Pancreas (tissue), 10 donors: ENCODE measurements at regions not wholly inside any gene's neighbourhood (a gene's known extent, or its start where the extent isn't known, plus 50 kb on each side); places are given as distances from the start of the nearest gene placed in this dataset.

Source experiments
- ATAC-seq, 4 donors: fragments of 200-7000 bp; cut with Tn5 transposase; one replicate each; pipeline versions ENCODE4 v1.8.0 to v1.9.1; 2020; ENCODE audit warnings: mild to moderate bottlenecking in 4 of 4, moderate library complexity in 4 of 4
- DNase-seq, 6 donors: peaks; one replicate each; pipeline ENCODE4 v3.0.0-alpha.2; 2020
- FAIRE-seq: peaks from 2 replicates; lab custom pipeline; 2012; peaks lifted over from hg19 to GRCh38; lab: Jason Lieb, UNC
- H3K27ac ChIP-seq, 4 donors: fragments of 200-600 bp; sonication (generic); 1 replicate in 3 of 4; 2 replicates in 1 of 4; pipeline versions ENCODE4 v1.5.0 to v1.8.0; 2020
- H3K27me3 ChIP-seq, 4 donors: fragments of 200-600 bp; one replicate each; pipeline ENCODE4 v1.8.0; 2021
- H3K36me3 ChIP-seq, 3 donors: fragments of 200-600 bp; sonication (generic) in 1 of 3; one replicate each; pipeline versions ENCODE4 v1.5.0 to v1.8.0; 2020 to 2021
- H3K4me1 ChIP-seq, 3 donors: fragments of 200-600 bp; one replicate each; pipeline ENCODE4 v1.8.0; 2021
- H3K4me3 ChIP-seq, 4 donors: fragments of 200-600 bp; sonication (generic) in 2 of 4; one replicate each; pipeline versions ENCODE4 v1.5.0 to v1.8.0; 2020 to 2021
- H3K9me3 ChIP-seq, 4 donors: fragments of 200-600 bp; one replicate each; pipeline ENCODE4 v1.8.0; 2021
- WGBS, 2 donors: extraction: QIAGEN DNeasy Blood & Tissue Kit; methylation state at CpG; one replicate each; pipeline ENCODE4 v1.1.7; 2013; 5-methylcytosine and 5-hydroxymethylcytosine counted together
- intact Hi-C, 3 donors: fragments of 100-400 bp; cut with DNase I; formaldehyde crosslinking; loops; one replicate each; pipeline versions ENCODE4 v1.11.1 to v1.14.2; 2022
- TF ChIP-seq, protein P1 (sequence below), 4 donors: fragments of 200-600 bp; sonication (generic) in 3 of 4; IDR thresholded peaks; one replicate each; pipeline versions ENCODE4 v1.5.0 to v1.8.0; 2021; ENCODE audit warnings: antibody characterized with exemption in 4 of 4
- donor health status: healthy with polysubstance abuse.
- donor health status: DM: no; HTN: no; CAD: no; lungs with moderate emphysema.
- donor health status: DM: no; HTN: no; CAD: no.
- donor health status: control.
- donor health status: control.
- donor health status: Bipolar disorder and iron deficiency.
- donor health status: DM: yes; HTN: yes; CAD: no.
- donor health status: DM: no; HTN: no; CAD: no.
- donor health status: DM: no; HTN: no; CAD: no.
- donor health status: DM: yes; HTN: yes; CAD: no.

DNA sequence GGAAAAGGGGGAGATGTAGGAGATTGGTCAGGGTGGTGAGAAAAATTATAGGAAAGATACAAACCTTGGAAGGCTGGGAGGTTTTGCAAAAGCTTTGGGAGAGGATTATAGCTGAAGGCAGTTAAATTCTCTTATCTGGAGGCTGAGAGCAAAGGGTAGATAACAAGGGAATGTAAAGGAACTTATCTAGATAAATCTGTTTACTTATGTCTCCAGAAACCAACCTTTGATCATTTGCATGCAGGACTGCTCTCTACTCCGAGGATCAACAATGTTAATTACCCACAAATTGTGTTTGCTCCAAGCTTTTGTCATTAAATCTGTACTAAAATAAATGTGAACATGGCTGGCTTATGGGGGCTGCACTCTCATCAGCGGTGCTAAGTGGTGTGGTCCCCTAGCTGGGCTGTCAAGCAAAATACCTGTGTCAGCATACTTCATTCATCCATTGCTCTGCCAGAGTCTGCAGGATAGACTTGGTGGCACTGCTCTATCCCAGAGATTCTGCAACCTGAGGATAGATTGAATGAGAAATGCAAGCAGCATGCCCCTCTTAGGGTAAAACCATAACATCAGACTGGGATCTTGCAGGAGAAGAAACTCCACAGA lies 1599.2 kb upstream of the TENM4 start:
- intact Hi-C loops: no loop called here
- Histone ChIP-seq H3K4me1 (no peaks in the 10 kb centered on the region), H3K27me3 (no peaks in the 10 kb centered on the region), H3K36me3 (no peaks in the 10 kb centered on the region), H3K4me3 (no peak overlapping the region), H3K9me3 (no peaks in the 10 kb centered on the region), H3K27ac (no peak overlapping the region)
- FAIRE-seq (no peak), DNase-seq (no peak), ATAC-seq (no peak)
- WGBS, 2 donors: 9 to 11% methylated on average over 2 of the region's 2 CpGs
- TF ChIP-seq, protein P1, sequence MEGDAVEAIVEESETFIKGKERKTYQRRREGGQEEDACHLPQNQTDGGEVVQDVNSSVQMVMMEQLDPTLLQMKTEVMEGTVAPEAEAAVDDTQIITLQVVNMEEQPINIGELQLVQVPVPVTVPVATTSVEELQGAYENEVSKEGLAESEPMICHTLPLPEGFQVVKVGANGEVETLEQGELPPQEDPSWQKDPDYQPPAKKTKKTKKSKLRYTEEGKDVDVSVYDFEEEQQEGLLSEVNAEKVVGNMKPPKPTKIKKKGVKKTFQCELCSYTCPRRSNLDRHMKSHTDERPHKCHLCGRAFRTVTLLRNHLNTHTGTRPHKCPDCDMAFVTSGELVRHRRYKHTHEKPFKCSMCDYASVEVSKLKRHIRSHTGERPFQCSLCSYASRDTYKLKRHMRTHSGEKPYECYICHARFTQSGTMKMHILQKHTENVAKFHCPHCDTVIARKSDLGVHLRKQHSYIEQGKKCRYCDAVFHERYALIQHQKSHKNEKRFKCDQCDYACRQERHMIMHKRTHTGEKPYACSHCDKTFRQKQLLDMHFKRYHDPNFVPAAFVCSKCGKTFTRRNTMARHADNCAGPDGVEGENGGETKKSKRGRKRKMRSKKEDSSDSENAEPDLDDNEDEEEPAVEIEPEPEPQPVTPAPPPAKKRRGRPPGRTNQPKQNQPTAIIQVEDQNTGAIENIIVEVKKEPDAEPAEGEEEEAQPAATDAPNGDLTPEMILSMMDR (IDR thresholded peaks at IDR 0.05): no peak

DNA sequence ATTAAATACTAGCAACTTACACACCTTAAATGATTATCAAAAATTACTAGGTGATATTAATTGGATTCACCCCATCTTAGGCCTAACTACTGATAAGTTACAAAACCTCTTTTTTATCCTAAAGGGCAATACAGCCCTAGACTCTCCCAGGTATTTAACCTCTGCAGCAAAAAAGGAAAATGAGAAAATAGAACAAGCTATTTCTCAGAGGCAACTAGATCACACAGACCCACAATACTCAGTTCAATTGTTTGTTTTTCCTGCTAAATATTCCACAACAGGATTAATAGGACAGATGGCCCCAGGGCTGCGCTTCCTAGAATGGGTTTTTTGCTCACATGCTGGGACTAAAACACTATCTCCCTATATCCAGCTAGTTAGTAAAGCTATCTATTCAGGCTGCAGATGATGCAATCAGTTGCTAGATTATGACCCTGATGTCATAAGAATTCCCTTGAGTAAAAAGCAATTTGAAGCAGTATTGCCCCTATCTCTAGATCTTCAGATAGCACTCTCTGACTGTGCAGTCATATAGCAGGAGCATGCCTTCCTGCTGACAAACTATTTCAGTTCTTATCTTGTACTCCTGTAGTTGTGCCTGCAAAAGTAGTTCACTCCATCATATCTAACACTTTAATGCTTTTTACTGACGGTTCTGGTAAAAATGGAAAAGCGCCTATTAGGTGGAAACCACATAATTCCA lies 1595.5 kb upstream of the TENM4 start:
- ATAC-seq (no peak), DNase-seq (no peak), FAIRE-seq (no peak)
- Histone ChIP-seq H3K36me3 (no peaks in the 10 kb centered on the region), H3K27ac (no peak overlapping the region), H3K9me3 (no peaks in the 10 kb centered on the region), H3K4me1 (no peaks in the 10 kb centered on the region), H3K4me3 (no peak overlapping the region), H3K27me3 (no peaks in the 10 kb centered on the region)
- intact Hi-C loops: no loop called here
- 84 to 89% methylated on average over 3 of the region's 3 CpGs for WGBS, 2 donors
- TF ChIP-seq, protein P1 (IDR thresholded peaks at IDR 0.05): no peak

DNA sequence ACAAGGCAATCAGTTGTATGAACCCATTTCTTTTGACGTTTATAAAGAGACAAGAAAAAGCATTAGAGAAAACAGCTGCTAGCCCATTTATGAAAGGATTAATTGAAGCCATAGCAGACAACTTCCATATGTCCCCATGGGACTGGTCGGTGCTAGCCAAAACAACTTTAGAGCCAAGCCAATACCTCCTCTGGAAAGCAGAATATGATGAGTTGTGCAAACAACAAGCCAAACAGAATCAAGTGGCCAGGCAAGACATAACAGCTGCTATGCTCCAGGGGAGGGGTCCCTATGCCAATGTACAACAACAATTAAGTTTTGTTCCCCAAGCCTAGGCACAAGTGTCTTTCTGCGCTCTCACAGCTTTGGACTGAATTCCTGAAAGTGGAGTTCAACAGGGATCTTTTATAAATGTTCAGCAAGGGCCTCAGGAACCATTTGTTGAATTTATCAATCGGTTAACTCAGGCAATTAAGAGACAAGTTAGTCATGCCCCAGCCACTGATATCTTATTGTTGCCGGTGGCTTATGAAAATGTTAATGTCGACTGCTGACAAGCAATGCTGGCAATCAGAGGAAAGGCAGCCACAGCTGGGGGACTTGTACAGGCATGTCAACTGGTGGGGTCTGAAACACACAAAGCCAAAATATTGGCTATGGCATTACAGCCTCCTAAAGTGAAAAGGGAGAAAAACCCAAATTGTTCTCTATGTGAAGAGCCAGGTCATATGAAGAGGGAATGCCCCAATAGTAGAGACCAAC lies 1593.1 kb upstream of the TENM4 start:
- ATAC-seq (no peak), DNase-seq (no peak), FAIRE-seq (no peak)
- intact Hi-C loops: no loop called here
- Histone ChIP-seq H3K4me1 (no peaks in the 10 kb centered on the region), H3K36me3 (no peaks in the 10 kb centered on the region), H3K27ac (no peak overlapping the region), H3K27me3 (no peaks in the 10 kb centered on the region), H3K4me3 (no peak overlapping the region), H3K9me3 (no peaks in the 10 kb centered on the region)
- 69 to 71% methylated on average over 6 of the region's 6 CpGs for WGBS, 2 donors
- TF ChIP-seq, protein P1 (IDR thresholded peaks at IDR 0.05): no peak

- WGBS, 2 donors: 55 to 75% methylated on average over 10 of the region's 10 CpGs
- TF ChIP-seq, protein P1 (IDR thresholded peaks at IDR 0.05): no peak
- Histone ChIP-seq H3K27me3 (no peaks in the 10 kb centered on the region), H3K9me3 (no peaks in the 10 kb centered on the region), H3K27ac (no peak overlapping the region), H3K36me3 (no peaks in the 10 kb centered on the region), H3K4me1 (no peaks in the 10 kb centered on the region), H3K4me3 (no peak overlapping the region)
- DNase-seq (no peak), FAIRE-seq (no peak), ATAC-seq (no peak)
- intact Hi-C loops: no loop called here
These were observed 1592.1 kb upstream of the TENM4 start for GRCh38 chr11:81032906-81033305.
